ENCODE measurements at regions not wholly inside any gene's neighbourhood (a gene's known extent, or its start where the extent isn't known, plus 50 kb on each side); places are given as distances from the start of the nearest gene placed in this dataset.
"Not testable (repeated sequence)": the region's sequence is repeated elsewhere in the genome, so short reads cannot be mapped to it uniquely, and the experiment has no call there.

- DNase-seq (ENCODE audit: low read depth): not testable (repeated sequence)
Measured at GRCh38 chr1:121003230-121003629, 113.7 kb downstream of the PPIAL4A start.

DNA sequence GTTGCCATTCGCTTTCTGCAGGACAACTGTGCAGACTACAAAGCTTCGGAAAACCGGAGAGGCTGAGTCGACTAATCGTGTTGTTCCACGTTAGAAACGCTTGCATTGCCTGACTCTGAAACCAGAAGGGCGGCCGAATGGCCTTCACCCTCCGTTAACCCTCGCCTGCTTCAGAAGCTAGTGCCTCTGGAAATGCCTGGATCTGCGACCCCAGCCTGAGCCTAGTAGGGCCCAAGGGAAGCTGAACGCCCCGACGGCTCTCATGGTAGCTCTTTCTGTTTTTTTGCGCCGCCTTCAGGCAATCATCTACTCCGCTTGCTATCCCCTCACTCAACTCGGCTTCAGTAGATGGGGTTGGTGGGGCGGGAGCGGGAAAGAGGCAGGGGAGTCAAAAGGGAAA lies 117.3 kb downstream of the PPIAL4A start:
- not testable (repeated sequence) for DNase-seq (ENCODE audit: low read depth)

- DNase-seq (ENCODE audit: low read depth): not testable (repeated sequence)
Measured at GRCh38 chr1:121007755-121008154, 118.2 kb downstream of the PPIAL4A start.

DNA sequence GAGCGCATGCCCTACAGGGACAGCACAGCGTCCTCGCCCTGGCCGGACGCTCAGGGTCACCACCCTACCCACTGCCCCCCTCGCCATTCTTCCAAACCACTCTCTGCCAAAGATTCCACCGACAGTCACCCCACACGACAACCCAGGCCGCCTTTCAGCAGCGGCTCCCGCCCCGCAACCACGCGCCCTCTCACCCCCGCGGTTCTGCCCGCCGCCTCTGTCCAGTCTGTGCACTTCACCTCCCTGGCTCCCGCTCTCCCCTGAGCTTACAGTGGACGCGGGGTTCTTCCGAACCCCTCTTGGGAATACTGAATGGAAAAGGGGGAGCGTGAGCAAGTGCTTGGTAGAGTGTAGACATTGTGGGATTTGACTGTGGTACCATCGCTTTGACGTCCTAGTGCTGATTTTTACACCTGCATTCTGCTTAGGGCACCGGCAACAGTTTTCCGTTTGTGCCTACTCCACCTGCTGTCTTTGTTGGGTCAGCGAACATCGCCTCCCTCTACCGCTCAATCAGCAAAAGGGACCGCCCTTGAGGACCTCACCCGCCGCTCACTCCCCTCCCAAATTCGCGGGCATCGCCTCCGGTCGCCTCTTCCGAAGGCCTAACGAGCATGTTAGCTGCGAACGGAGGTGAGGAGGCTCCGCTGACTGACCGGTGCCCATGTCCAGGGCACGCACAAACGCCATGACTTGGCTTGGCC lies 119.1 kb downstream of the PPIAL4A start:
- DNase-seq (ENCODE audit: low read depth): not testable (repeated sequence)

GRCh38 chr1:121009216-121010057 lies 119.9 kb downstream of the PPIAL4A start:
- DNase-seq (ENCODE audit: low read depth): not testable (repeated sequence)

DNA sequence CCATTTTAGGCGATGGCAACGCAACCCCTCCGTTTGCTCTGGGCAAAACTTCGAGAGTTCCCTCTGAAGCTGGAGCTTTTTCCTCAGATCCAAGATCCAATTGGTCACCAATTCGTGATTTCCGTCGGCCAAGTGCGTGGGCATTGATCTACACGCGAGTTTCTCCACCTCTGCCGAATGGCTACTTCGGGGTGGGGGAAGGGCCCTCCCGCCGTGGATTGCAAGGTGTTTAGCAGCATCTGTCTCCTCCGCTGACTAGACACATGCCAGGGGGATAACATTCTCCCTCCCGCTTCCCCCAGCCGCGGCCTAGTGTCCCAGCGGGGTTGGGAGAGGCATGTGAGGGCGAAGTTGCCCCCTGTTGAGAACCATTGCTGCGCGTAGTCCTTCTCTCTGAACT lies 120.6 kb downstream of the PPIAL4A start:
- DNase-seq (ENCODE audit: low read depth): not testable (repeated sequence)

GRCh38 chr1:121013181-121013580 lies 123.6 kb downstream of the PPIAL4A start:
- not testable (repeated sequence) for DNase-seq (ENCODE audit: low read depth)

DNA sequence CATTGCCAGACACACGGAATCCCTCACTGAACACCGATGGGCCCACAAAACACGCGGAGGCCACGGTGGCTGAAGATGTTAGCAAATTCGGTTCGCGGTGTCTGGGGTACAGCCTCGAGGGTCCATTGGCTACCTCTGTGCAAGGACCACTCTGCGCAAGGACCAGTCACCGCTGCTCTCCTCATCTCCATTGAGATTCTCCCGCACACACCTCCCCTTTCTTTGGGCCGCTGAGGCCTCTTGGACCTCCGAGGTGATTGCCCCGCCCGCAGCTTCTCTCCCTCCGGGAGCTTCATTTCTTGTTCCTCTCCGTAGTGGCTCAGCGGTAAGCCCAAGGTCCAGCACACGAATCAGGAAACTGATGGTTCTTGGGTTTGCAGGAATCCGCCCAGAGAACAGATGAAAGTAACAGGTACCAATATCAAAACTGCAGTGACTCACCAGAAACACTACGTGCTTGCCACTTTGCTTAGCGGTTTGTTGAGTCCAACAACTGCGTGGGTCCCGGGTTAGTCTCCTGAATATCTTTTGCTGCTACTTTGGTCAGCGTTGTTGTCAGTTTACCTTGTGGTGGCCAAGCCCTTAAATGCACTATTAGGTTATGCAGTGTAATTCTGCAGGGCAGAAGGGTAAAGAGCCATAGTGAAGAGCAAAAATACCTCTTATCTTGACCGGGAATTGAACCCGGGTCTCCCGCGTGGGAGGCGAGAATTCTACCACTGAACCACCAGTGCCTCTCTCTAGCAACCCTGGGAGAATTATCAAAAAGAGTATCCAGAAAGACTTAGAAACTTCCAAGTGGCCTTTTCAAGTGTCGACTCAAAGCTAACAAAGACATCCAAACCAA lies 126.8 kb downstream of the PPIAL4A start:
- peak; percentile 35 for DNase-seq (ENCODE audit: low read depth)

GRCh38 chr1:121019715-121020349 lies 130.3 kb downstream of the PPIAL4A start:
- not testable (repeated sequence) for DNase-seq (ENCODE audit: low read depth)

DNA sequence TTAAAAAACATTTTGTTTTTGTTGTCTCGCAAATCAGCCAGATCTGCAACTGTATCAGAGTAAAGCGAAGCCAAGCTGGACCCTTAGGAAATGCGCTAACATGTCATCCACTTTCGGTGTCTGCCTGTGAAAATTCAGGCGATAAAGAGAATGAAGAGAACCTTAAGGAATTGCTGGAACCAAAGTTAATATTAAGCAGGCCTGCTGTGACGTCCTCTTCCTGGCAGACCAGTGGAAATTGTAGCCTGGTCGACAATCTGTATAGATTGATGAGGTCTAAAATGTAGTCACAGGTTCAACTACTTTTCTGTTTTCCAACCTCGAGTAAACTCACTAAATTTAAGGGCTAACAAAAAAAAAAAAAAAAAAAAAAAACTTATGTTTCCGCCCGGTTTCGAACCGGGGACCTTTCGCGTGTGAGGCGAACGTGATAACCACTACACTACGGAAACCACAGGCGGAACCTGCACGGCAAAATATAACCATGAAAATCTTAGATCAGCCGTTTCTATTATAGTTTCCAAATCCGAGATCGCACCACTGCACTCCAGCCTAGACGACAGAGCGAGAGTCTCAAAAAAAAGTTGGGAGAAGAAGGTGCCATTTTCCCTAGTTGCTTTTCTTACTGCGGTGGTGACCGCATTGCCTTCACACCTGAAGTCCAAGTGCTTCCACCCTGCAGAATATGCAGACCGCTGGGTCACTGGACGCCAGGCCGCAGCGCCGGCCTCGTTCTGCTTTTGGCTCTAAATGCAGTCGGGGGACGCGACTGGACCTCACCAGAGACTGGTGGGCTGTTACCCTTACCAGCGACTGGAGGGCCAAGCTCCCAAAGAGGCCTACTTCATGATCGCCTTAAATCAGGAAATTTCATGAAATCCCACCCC lies 131.0 kb downstream of the PPIAL4A start:
- DNase-seq (ENCODE audit: low read depth): peak; percentile 55

- not testable (repeated sequence) for DNase-seq (ENCODE audit: low read depth)
Measured at GRCh38 chr1:121021716-121022115, 132.1 kb downstream of the PPIAL4A start.

- DNase-seq (ENCODE audit: low read depth): not testable (repeated sequence)
Measured at GRCh38 chr1:121032878-121033494, 143.4 kb downstream of the PPIAL4A start.

- DNase-seq (ENCODE audit: low read depth): not testable (repeated sequence)
Measured at GRCh38 chr1:121036792-121037191, 147.2 kb downstream of the PPIAL4A start.

DNA sequence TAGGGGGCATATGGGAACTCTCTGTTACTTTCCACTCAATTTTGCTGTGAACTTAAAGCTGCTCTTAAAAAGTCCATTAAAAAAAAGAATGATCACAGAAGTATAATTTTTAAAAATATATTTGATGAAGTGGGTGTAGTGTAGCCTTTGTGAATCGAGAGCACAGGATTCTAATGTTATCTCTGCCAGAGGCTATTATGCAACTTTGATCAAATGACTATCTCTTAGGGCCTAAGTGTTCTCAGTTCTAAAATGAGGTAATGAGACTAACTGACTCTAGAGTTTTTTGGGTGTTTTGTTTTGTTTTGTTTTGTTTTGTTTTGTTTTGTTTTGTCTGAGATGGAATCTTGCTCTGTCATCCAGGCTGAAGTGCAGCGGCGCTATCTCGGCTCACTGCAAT lies 143.2 kb downstream of the FAM72B start:
- not testable (repeated sequence) for DNase-seq (ENCODE audit: low read depth)

GRCh38 chr1:121041497-121041896 lies 142.6 kb downstream of the FAM72B start:
- not testable (repeated sequence) for DNase-seq (ENCODE audit: low read depth)

- DNase-seq (ENCODE audit: low read depth): not testable (repeated sequence)
Measured at GRCh38 chr1:121042882-121043281, 141.3 kb downstream of the FAM72B start.

DNA sequence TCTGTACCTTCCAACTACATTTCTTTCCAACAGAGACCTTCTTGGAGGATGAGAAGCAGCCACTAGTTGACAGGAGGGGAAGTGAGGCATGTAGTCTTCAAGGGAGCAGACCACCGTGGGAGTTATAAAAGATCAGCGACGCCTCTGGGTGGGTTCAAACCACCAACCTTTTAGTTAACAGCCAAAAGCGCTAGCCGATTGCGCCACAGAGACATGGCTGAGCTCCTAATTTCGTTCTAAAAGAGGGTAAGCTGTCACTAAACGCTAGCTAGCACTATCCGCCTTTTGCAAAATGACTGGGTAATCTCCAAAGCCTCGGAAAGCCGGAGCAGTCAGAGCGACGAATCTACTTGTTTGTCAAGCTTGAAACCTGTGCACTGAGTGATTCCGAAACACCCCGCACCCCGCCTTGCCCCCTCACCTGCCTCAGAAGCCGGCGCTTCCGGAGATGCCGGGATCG lies 135.8 kb downstream of the FAM72B start:
- not testable (repeated sequence) for DNase-seq (ENCODE audit: low read depth)

DNA sequence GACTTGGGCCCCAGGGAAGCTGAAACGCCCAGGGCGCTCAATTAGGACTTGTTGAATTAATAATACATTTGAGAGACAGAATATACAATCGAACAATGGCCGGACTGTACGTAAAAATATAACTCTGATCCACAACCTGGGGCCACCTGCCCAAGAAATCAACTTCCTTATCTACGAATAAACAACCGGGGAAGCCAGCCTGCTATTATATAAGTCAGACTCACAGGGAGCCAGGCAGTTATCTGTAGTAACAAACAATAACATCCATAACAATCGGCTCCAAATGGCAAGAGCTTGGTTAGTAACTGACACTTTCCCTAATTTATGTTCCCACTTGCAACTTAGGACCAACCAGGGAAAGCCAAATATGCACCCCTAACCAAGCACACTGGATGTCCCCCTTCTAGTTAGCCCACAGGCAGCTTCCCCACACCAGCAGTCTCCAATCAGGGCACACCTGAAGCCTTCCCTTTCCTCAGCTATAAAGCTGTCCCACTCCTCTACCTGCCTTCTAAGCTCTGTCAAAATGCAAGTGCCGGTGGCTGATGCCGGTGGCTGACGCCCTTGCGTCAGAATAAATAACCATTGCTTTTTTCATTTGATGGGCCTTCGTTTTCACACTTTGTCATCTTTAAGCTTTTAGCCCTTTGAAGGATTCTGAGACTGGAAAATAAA lies 135.2 kb downstream of the FAM72B start:
- not testable (repeated sequence) for DNase-seq (ENCODE audit: low read depth)

- not testable (repeated sequence) for DNase-seq (ENCODE audit: low read depth)
Measured at GRCh38 chr1:121050097-121050496, 134.0 kb downstream of the FAM72B start.
